Putamen (tissue), 1 donor: ENCODE measurements at regions not wholly inside any gene's neighbourhood (a gene's known extent, or its start where the extent isn't known, plus 50 kb on each side); places are given as distances from the start of the nearest gene placed in this dataset.
"Not testable (repeated sequence)": the region's sequence is repeated elsewhere in the genome, so short reads cannot be mapped to it uniquely, and the experiment has no call there.

ENCODE experiments used
- DNase-seq: peaks from one replicate; pipeline ENCODE4 v3.0.0-alpha.2; 2016; ENCODE audit warnings: low spot score

- no peak for DNase-seq
Measured at GRCh38 chr10:101280511-101280910, 51.2 kb upstream of the LBX1 start.

DNA sequence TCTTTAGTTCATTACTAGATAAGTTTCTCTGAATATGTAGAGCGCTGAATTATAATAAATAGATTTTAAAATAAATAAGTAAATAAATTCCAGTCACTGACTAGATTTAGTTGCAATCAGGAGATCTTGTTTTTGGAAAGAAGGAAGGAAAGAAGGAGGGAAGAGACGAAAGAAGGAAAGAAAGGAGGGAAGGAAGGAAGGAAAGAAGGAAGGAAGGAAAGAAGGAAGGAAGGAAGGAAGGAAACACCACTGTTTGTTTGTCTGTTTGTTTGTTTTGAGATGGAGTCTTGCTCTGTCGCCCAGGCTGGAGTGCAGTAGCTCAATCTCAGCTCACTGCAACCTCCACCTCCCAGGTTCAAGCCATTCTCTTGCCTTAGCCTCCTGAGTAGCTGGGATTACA, 51.7 kb upstream of the LBX1 start:
- DNase-seq = not testable (repeated sequence)

DNA sequence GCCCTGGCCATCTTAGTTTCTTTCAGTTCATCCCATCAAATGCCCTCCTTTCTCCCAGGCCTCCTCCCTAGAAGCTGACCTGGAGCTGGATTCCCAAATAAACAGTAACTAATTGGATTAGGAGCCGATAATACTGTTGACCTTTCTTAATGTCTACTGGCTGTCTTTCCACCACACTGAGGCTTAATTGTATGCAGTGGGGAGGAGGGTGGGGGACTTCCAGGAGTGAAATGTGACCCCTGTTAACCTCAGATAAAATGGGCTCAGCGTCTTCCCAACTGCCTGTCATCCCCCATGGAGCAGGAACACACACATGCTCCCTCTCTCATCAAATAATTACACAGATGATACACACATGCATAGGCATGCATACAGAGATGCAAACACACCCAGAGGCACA, 53.7 kb upstream of the LBX1 start:
- no peak for DNase-seq

GRCh38 chr10:101283762-101284100, 54.5 kb upstream of the LBX1 start:
- no peak for DNase-seq

- no peak for DNase-seq
Measured at GRCh38 chr10:101284101-101284743, 55.0 kb upstream of the LBX1 start.

GRCh38 chr10:101284744-101285463, 55.6 kb upstream of the LBX1 start:
- DNase-seq = no peak

- no peak for DNase-seq
Measured at GRCh38 chr10:101285519-101286070, 56.3 kb upstream of the LBX1 start.

GRCh38 chr10:101286248-101287046, 57.2 kb upstream of the LBX1 start:
- DNase-seq = no peak

DNA sequence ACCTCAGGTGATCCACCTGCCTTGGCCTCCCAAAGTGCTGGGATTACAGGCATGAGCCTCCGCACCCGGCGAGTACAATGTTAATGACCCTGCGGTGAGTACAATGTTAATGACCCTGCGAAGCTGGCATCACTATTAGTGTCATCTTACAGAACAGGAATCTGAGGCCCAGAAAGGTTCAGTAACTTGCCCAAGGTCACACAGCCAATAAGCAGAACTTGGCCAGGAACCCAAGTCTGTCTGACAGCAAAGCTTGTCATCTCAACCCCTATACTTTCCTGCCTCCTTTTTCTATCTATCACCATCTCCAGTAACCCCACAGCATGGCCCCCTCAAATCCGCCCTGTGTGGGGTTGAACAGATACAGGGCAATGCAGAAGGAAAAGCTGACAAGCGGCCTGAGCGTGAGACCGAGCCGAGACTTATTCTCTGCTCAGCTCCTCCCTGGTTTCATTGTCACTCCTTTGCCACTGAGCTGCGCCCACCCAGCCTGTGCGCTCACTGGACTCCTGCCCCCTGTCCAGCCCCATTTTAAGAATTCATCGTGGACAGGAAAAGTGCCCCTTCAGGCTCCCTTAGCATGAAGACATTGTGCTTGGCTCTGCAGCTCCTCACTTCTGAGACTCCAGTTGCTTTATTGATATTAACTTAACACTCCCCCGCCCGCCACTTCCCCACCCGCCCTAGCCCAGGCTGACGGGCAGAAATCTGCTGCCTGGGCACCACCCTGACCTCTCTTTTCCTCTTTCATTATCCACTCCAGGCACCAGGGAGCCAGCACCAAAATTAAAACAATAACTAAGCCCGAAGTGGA, 58.1 kb upstream of the LBX1 start:
- DNase-seq = no peak

DNA sequence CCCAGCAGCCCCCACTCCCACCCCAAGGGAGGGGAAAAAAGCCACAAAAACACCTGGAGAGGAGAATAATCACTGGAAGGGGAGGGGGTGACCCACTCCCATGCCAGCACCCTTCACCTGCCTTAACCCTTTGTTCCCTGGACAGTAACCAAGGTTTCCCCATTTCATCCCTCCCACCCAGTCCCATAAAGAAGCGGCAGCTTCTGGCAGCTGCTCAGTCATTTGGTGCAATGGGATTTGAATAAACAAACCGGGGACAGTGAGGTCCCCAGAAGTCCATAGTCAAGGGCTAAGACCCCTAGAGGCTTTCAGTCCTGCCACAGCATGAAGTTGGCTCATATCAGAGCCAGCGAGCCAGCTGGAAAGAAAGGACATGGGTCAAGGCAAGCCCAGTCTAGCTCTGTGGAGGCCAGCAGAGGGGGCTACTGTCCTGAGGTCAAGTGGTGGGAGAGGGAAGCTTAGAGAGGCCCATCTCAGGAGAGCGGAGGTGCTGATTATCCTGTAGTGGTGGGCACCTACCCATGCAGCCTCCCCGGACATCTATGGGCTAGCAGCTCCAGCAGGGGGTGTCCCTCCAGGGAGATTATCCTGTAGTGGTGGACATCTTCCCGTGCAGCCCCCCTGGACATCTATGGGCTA, 58.9 kb upstream of the LBX1 start:
- no peak for DNase-seq

GRCh38 chr10:101289541-101289940, 60.3 kb upstream of the LBX1 start:
- no peak for DNase-seq

DNA sequence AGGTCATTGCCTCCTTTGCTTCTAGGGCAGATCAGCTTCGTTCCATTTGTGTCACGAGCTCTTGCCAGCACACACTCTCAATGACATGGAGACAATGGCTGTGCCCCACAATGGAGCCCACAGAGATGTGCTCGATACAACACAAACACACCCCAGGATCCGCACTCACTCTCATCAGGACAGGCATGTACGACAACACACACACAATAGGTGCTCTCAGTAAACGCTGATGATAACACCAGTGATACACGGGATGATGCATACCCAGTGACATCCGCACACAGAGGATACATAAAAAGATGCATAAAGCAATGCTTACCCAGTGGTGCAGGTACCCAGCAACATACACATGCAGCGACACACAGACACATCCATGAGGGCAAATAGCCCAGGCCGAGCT, 61.2 kb upstream of the LBX1 start:
- no peak for DNase-seq

DNA sequence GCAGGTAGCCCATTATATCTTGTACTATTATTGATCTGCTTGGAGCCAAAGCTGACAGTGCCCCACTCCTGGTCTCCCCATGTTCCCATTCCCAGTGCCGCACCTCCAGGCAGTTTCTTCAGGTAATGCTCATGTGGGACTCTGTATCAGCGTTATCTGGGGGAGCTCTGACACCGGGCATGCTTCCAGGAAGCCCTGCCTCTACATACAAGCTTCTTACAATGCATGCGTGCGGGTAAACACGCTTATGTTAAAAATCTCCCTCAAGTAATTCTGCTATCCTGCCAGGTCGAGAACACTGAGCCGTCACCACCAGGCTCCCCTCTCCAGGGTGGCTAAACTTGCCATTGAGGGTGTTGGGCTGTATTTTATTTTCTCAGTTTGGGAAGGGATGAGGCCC, 61.6 kb upstream of the LBX1 start:
- DNase-seq = no peak

- peak; percentile 34 for DNase-seq
Measured at GRCh38 chr10:101291331-101292193, 62.3 kb upstream of the LBX1 start.

DNA sequence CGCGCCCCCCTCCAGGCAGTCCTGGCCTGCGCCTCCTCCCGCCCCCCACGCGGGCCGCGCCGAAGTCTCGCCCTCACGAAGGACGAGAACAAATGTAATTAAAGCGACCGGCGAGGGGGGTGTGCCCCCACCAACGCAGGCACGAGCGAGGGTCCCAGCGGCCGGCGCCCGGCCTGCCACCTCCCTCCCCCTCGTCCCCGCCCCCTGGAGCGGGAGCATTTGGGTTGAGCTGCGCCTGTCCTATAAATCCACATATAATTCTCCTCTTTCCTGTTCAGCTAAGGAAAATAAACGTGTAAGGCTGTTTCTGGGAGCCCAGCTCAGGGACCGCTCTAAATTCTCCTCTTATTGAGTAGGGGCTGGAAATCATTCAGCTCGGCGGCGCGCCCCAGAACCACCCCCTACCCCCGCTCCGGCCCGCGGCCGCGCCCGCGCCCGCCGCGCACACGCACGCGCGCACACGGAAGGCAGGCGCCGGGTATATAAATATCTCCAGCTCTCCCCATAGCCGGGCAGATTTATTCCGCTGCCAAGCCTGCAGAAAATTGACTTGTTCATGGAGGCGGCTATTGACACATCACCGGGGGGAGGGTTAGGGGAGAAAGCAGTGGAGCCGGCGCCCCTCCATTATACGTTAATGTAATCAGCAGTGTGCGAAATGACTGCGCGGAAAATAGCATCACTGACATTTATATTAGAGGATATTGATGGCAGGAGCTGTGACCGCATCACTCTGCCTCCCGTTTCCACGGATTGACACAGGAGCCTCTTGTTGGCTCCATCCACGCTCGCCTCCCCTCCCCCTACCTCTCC, 61.6 kb upstream of the BTRC start:
- DNase-seq = peak; percentile 71

- DNase-seq = no peak
Measured at GRCh38 chr10:101293007-101293723, 60.8 kb upstream of the BTRC start.

DNA sequence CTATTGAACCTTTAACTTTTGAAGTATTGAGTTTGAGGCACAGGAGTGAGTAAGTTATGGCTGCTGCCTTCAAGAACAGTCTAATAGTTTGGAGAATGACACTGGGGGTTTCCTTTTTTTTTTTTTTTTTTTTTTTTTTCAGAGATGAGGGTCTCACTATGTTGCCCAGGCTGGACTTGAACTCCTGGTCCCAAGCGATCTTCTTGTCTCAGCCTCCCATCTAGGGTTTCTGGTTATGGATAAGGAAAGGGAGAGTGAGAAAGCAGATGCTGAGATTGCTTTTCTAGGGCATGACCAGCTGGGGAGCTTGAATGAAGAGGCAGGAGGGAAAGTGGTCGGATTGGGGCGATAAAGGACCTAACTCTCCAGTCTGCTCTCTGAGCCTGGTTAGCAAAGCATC, 59.9 kb upstream of the BTRC start:
- DNase-seq = no peak

- DNase-seq = no peak
Measured at GRCh38 chr10:101295261-101295660, 58.7 kb upstream of the BTRC start.

GRCh38 chr10:101297901-101298486, 56.0 kb upstream of the BTRC start:
- DNase-seq = no peak
